ENCODE measurements at regions not wholly inside any gene's neighbourhood (a gene's known extent, or its start where the extent isn't known, plus 50 kb on each side); places are given as distances from the start of the nearest gene placed in this dataset.

- TF ChIP-seq RAD21 (IDR thresholded peaks at IDR 0.05; ENCODE audit: low read depth) (no peak), CBX3 (IDR thresholded peaks at IDR 0.05; ENCODE audit: low read depth) (peak; percentile 93), ZFX (IDR thresholded peaks at IDR 0.05) (peak; percentile 62), FOSL1 (IDR thresholded peaks at IDR 0.05; ENCODE audit: low read depth) (no peak), SP1 (IDR thresholded peaks at IDR 0.05; ENCODE audit: low read depth) (no peak; the same call in 1 of the 2 replicates), EGR1 (IDR thresholded peaks at IDR 0.05; ENCODE audit: low read depth) (no peak)
Measured at GRCh38 chr3:194070634-194071409, 65.1 kb upstream of the HES1 start (continued).

- no peaks in the 10 kb centered on the region for H3K9me2 ChIP-seq (ENCODE audit: insufficient read depth)
- no peaks in the 10 kb centered on the region for H3K79me2 ChIP-seq (ENCODE audit: insufficient read depth, low read length)
- no peak overlapping the region for H3K27ac ChIP-seq (ENCODE audit: low read depth, low read length)
- CTCF ChIA-PET, result no interaction called here
- H4K20me1 ChIP-seq (ENCODE audit: insufficient read depth), result no peaks in the 10 kb centered on the region
- intact Hi-C loops (cut with micrococcal nuclease), result loop anchor here (5.0 kb wide), 1 partner anchor 65 kb away; the partner anchor contains the start of gene HES1
- peaks cover 0 to 9% of the 10 kb centered on the region in 2 experiments; a peak in 2 of 4 replicates for H3K9me3 ChIP-seq (ENCODE audit: control insufficient read depth in 1 of 2, insufficient read depth in 1 of 2, low read depth in 1 of 2, low read length in 2 of 2)
- H3K4me2 ChIP-seq (ENCODE audit: low read length), result peak overlapping the region; percentile 81; the same call in 1 of the 2 replicates
- no peak overlapping the region for H3K4me3 ChIP-seq (replicated peaks in 1 of 2; ENCODE audit: low read depth in 1 of 2, low read length in 2 of 2)
- no peak overlapping the region for H3K9ac ChIP-seq (ENCODE audit: low read length)
- RAD21 ChIA-PET (ENCODE audit: low non-redundant PET in 1 of 2, low total read pairs in 2 of 2, uncharacterized antibody in 2 of 2, unreplicated experiment in 2 of 2), result no interaction called here
- POLR2A ChIA-PET, result no interaction called here
- ATAC-seq (no peak), DNase-seq (ENCODE audit: low read depth, low spot score) (no peak)
- no peaks in the 10 kb centered on the region for H3K36me3 ChIP-seq (ENCODE audit: control insufficient read depth in 1 of 2, insufficient read depth in 2 of 2, low read length in 2 of 2)
- no peak for TF ChIP-seq YY1 (IDR thresholded peaks at IDR 0.05; ENCODE audit: extremely low read depth, insufficient replicate concordance, low read depth, low read length)
- no peak for TF ChIP-seq RAD21 (IDR thresholded peaks at IDR 0.05; ENCODE audit: low read depth)
- TF ChIP-seq CTCF (IDR thresholded peaks at IDR 0.05 in 2 of 3, conservative IDR thresholded peaks at IDR 0.05 in 1 of 3; ENCODE audit: borderline replicate concordance in 1 of 3, insufficient read depth in 1 of 3, low read depth in 2 of 3, low read length in 2 of 3), result no peak
- no peak for TF ChIP-seq SP1 (IDR thresholded peaks at IDR 0.05; ENCODE audit: low read depth)
- no peak for TF ChIP-seq ZBTB33 (IDR thresholded peaks at IDR 0.05; ENCODE audit: extremely low read depth, insufficient replicate concordance, low read length)
- no peak for TF ChIP-seq POLR2AphosphoS5 (IDR thresholded peaks at IDR 0.05; ENCODE audit: low read depth, low read length)
- no peak for TF ChIP-seq EZH2 (IDR thresholded peaks at IDR 0.05)
- TF ChIP-seq MAX (IDR thresholded peaks at IDR 0.05), result no peak
- TF ChIP-seq FOSL1 (IDR thresholded peaks at IDR 0.05; ENCODE audit: low read depth), result no peak
- TF ChIP-seq ZNF274 (IDR thresholded peaks at IDR 0.05; ENCODE audit: low read depth, low read length), result no peak
- TF ChIP-seq SRF (IDR thresholded peaks at IDR 0.05; ENCODE audit: low read depth), result no peak
- TF ChIP-seq SIN3A (IDR thresholded peaks at IDR 0.05; ENCODE audit: low read depth), result no peak
- no peak for TF ChIP-seq ELF1 (IDR thresholded peaks at IDR 0.05; ENCODE audit: borderline replicate concordance, low read depth)
- no peaks in the 10 kb centered on the region; the same call in 1 of the 2 replicates for H3K27me3 ChIP-seq (ENCODE audit: insufficient read depth, low read length)
- H3K4me1 ChIP-seq (ENCODE audit: control insufficient read depth in 1 of 2, insufficient read depth in 2 of 2, low read length in 2 of 2), result peaks cover 12 to 33% of the 10 kb centered on the region in 2 experiments
- no peak overlapping the region for H2AFZ ChIP-seq (ENCODE audit: low read depth, low read length, poor library complexity, severe bottlenecking)
- no TSS peak for BruUV-seq (replicated peaks)
Measured at GRCh38 chr3:194072097-194072428, 63.9 kb upstream of the HES1 start.
